IPS DF 19.7 (cell line): ENCODE measurements at regions not wholly inside any gene's neighbourhood (a gene's known extent, or its start where the extent isn't known, plus 50 kb on each side); places are given as distances from the start of the nearest gene placed in this dataset.

Experiments
- DNase-seq: peaks from one replicate; pipeline ENCODE4 v3.0.0-alpha.2; 2013; ENCODE audit warnings: low read depth, low spot score

DNA sequence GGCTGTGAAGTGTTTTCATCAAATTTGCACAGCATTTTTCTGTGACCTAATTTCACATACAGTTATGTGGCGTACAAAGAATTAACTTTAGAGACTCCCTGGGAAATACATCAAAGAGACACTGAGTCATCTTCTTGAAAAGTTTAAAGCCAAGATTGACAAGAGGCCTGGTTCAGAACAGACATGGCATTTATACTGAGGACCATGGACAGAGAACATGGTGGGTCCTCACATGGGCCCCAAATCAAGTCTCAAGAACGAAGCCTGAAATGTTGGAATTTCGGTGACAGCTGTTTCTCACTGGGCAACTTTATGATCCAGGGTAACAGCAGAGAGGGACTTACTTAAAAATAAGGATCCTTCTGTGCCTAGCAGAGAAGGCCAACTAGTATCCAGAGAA lies 311.5 kb upstream of the KCNJ16 start:
- no peak for DNase-seq

DNA sequence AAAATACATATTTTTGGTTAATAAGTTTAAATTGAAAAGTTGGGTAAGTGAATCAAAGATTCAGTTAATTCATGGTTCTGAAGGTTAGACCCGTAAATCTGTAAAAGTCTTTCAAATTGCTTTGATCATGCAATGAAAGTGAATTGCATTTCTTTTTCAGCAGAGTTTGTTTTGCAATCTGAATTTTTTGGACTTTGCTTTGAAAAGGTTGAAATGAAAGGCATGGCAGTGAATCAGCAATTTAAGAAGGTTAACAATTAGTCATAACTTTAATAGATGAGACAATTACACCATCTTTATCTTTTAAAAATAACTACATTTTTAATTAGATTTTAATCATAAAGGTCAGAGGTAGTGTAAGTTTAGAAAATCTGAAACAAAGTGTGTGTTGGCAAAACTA lies 310.9 kb upstream of the KCNJ16 start:
- DNase-seq, result no peak

DNA sequence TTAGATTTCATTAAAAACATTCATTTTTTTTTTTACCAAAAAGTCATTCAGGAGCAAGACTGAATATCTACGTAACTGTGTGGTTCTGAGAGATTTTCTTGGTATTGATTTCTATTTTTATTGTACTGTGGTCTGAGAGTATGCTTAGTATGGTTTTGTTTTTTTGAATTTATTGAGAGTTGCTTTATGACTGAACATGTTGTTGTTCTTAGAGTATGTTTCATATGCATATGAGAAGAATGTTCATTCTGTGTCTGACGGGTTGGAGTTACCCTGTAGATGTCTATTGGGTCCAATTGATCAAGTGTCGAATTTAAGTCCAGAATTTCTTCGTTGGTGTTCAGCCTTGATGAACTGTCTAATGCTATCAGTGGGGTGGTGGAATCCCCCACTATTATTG lies 306.0 kb upstream of the KCNJ16 start:
- DNase-seq, result no peak

DNA sequence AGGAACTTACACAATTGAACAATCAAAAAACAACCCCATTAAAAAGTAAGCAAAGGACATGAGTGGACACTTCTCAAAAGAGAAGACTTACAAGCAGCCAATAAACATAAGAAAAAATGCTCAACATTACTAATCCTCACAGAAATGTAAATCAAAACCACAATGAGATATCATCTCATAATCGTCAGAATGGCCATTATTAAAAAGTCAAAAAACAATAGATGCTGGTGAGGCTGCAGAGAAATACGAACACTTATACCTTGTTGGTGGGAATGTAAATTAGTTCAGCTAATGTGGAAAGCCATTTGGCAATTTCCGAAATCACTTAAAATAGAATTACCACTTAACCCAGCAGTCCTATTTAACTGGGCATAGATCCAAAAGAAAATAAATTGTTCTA lies 301.9 kb upstream of the KCNJ16 start:
- DNase-seq, result no peak

DNA sequence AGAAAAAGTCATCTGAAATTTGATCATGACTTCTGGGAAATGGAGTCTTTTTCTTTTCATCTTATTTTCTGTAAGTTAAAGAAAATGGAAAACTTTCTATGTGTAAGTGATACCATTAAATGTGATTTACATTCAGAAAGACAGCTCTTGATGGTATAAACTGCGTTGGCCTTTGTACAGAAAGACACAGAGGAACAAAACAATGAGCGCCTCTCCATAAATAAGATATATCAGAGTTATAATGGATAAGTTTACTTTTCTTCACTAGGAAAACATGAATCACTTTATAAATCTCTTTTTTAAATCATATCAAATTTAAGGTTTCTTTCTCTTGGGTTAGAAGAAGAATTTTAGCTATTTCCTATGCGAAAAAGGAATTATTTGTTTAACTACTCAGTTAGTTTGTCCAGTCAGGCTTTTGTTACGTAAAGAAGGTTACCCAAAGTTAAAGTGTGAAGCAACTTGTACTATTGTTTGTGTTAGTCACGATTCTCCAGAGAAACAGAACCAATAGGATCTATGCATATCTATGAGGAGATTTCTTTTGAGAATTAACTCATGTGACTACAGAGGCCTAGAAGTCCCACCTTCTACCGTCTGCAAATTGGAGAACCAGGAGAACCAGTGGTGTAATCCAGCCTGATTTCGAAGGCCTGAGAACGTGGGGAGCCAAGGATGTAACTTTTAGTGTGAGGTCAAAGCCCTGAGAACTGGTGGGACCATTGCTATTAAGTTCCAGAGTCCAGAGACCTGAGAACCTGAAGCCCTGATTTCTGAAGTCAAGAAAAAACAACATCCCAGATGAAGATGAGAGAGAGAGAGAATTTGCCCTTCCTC lies 295.4 kb upstream of the KCNJ16 start:
- no peak for DNase-seq

DNA sequence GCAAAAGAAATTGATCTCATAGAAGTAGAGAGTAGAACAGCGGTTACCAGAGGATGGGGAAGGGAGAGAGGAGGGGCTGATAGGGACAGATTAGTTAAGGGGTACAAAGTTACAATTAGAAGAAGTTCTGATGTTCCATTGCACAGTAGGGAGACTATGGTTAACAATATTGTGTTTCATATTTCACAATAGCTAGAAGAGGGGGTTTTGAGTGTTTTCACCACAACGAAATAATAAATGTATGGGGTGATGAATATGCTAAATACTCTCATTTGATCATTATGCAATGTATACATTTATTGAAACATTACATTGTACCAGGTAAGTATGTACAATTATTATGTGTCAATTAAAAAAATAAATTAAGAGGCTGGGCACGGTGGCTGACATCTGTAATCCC lies 291.2 kb upstream of the KCNJ16 start:
- DNase-seq, result no peak

DNA sequence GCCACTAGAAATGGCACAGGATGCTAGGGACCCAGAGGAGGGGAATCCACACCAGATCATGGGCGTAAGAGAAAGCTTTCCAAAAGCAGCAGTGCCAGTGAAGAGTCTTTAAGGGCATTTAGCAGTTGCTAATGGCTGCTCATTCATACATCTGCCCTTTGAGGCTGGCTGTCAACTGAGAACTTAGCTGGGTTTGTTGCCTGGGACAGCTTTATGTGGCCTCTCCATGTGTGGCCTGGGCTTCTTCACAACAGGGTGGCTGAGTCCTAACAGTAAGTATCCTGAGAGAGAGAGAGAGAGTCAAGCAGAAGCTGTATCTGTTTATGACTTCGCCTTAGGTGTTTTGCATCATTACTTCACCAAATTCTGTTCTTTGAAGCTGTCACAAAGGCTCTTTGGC lies 286.1 kb upstream of the KCNJ16 start:
- DNase-seq, result no peak

DNA sequence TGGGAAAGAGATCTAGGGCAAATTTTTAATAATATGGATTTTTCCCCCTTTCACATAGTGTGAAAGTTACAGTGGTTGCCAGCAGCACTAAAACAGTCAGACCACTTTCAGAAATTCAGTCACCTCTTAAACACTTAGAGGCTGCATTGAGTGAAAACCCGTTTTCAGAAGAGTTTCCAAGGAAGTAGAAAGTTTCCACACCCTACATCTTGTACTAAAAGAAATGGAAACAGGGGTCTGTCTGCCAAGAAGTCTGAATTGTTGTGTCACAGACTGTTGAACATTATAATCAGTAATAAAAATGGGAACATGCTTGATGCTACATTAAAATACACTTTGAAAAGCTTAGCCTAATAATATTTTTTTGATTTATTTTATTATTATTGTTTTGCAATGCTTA lies 278.9 kb upstream of the KCNJ16 start:
- no peak for DNase-seq

DNA sequence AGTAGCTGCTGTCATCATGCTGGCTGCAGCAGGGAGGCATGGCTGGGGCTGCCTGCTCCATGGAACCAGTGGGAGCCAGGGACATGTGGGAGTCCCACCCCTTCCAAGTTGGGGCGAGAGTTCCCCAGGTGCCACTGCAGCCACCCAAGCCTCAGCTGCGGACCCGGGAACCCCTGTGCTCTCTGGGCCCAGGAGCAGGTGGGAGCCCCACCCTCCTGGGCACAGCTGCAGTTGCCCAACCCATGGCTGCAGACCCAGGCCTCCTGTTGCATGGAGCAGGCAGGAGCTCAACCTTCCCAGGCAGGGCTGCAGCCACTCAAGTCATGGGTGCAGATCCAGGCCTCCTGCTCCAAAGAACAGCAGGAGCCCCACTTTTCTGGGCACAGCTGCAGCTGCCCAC lies 274.2 kb upstream of the KCNJ16 start:
- no peak for DNase-seq

DNA sequence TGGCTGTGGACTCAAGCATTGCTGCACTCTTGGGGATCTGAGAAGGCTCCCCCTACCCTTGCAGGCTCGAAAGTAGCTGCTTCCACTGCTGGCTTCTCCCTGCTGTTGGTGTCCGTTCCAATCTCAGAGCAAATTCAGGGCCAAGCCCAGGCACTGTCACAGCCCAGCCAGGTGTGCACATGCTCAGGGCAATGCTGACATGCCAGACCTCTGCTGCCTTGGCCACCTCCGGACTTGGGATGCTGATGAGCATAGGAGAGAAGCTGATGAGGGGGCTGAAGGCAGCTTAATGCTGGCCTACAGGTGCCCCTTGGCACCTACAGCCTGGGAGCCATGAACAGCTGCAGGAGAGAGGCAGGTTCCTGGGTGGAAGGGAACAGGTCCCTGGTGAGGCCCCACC lies 273.7 kb upstream of the KCNJ16 start:
- DNase-seq, result no peak

DNA sequence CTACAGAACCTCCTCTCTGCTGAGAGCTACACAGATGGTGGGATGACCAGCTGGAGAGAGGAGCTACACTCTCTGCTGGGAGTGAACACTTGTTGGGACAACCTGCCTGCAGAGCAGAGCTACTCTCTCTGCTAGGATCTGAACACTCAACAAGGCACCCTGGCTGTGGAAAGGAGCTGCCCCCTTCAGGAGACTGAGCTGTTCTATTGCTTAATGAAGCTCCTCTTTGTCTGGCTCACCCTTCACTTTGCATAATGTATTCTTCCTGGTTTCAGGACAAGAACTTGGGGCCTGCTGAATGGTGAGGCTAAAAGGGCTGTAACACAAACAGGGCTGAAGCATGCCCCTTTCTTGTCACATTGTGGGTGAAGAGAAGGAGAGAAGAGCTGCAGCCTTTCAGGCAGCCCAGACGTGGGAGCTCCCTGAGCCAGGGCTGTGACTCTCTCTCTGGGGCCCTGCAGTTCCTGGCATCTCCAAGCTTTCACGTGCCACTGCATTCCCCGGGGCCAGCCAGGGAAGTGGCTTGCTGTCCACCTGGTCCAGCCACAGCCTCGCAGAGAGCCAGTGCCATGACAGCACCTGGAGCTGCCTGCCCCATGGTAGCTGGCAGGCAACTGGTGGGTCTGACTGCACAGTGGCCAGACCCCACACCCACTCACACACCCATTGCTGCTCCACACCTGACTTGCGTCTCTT lies 272.8 kb upstream of the KCNJ16 start:
- no peak for DNase-seq

DNA sequence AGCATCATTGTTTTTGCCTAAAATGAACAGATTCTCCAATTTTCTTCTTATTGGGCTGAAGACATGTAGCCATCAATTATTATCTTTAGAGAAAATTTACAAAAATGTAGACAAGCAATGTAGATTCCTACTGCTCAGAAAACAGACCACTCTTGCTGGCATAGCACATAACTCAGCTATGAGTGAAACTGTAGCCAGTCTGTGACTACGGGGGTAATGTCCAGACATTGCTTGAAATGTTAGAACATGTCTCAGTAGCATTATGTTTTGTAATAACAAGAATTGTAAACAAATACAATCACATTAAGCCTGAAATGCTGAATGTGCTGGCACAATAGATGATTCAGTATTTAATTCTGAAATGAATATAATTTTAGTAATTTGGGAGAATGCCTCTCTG lies 265.7 kb upstream of the KCNJ16 start:
- DNase-seq, result no peak

DNA sequence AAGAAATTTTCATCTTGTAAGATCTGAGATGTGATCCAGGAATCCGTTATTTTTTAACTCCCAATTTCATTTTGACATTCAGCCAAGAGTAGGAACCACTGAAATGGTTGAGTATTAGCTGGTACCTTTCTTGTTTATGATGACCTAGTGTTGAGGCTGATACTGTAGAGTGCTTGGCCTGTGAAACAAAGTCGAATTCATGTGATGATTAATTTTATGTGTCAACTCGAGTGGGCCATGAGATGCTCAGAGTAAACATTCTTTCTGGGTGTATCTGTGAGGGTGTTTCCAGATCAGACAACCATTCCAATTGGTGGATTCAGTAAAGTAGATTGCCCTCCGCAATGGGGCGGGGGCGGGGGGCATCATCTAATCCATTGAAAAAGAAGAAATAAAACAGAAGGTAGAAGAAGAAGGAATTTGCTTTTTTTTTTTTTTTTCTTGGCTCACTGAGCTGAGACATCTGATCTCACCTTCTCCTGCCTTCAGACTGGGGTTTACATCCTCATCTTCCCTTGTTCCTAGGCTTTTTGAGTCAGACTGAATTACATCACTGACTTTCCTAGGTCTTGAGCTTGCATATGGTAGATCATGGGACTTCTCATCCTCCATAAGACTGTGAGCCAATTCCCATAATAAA lies 264.6 kb upstream of the KCNJ16 start:
- no peak for DNase-seq

DNA sequence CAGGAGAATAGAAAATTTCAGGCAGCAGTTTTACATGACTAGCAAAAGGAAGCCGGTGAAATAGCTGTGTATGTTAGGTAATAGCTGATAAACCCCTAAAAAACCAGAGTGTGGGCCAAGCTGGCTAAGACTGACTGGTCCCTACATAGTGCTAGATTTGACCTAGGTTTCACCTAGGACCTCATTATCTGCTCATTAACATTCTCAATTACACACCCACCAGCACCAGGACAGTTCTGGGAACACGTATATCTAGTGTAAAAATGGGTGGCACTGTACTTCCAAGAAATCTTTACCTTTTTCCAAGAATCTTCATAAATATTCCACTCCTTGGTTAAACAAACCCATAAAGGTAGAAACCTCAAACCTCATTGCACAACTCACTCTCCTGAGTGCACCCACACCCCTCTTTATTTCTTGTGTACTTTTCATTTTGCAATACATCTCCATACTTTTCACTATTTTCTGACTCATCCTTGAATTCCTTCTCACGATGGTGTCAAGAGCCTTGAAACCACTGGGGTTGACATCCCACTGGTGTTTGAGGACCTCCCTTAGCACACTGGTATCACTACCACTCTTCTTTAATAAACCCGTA lies 262.7 kb upstream of the KCNJ16 start:
- DNase-seq, result no peak

DNA sequence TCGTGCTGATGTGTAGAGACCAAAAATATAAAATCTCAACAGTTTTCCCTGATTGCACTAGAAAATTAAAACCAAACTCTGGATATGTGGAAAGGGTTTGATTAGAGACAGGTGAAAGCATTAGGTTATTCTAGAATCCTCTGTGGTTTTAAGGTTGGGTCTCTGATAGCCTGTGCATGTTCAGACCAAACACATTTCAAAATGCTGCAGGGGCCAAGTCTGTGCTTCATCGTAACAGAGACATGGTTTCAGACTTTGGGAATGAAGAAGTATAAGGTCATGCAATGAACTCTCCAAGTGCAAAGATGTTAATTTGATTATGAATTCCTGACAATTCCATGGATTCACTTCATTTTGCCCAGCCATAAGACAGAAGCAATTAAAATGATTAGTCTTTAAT lies 261.0 kb upstream of the KCNJ16 start:
- DNase-seq, result no peak

DNA sequence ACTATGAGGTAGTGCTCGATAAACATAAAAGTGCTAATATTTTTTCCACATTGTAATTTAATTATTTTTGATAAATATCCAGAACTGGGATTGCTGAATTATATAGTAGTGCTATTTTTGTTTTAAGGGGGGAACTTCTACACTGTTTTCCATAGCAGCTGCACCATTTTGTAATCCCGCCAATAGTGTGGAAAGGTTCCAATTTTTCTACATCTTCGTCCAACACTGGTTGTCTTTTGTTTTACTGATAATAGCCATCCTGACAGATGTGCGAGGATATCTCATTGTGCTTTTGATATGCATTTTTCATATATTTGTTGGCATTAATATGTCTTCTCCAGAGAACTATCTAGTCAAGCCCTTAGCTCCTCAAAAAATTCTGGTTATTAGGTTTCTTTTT lies 259.6 kb upstream of the KCNJ16 start:
- DNase-seq, result no peak

DNA sequence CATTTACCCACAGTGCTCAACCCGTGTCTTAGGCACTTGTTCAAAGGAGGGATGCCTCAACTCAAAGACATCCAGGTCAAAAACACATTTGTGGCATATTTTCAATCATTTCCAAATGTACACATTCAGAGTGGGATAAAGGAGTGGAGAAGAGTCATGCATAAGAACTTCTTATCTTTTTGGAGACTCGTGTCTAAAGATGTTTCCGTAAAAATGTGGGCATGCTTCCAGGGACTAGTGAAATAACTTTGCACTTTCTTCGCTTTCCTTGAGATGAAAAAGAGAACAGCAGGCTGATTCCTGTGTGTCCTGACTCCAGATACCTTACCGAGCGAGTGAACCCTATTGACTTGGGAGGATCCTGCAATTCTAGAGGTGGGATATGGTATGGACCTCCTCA lies 256.6 kb upstream of the KCNJ16 start:
- no peak for DNase-seq

DNA sequence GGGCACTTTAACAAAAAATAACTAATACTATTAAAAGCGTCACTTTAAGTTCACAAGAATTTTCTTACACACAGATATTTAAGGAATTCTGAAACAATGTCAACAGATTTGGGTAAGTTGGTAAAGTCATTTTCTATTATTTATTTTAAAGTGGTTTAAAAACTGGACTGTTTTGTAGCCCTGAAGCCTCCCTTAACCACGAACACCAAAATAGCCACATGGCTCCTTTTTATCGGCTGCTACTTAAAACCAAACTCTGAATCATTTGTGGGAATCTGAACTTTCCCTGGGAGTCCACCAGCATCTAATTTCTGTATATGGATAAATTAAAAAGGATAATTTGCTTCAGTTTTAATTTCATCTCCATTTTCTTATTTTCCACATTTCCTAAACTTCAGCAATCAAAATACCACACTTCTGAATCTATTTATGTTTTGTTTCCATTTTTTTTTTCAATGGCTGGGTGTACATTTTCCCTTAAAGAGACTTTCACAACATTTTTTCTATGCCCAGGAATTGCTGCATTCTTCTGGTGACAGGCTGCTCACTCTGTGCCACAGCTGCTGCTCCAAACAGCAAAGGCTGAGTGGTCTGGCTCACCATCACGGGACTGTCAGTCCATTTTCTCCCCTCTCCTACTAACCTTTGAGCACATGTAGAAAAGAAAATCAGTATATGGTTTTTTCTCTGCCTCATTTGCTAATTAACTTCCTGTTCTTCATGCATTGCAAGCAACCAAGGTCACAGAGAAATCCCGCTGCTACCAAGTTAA lies 255.5 kb upstream of the KCNJ16 start:
- DNase-seq, result no peak

DNA sequence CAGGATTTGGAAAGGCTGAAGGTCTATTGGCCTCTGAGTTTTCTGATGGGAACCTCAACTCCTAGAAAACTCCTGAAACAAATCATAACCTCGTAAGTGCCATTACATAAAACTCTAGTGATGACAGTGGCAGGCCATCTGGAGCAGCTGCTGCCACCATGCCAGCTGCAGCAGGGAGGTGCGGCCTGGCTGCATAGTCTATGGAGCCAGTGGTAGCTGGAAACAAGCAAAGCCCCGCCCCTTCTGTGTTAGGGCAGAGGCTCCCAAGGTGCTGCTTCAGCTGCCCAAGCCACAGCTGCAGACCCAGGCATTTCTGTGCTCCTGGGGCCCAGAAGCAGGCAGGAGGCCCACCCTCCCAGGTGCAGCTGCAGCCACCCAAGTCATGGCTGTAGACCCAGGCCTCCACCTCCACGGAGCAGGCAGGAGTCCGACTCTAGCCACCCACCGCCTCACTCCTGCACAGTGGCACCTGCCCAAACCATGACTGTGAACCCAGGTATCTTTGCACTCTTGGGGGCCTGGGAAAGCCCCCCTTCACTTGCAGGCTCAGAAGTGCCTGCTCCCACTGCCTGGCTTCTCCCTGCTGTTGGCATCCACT lies 254.1 kb upstream of the KCNJ16 start:
- DNase-seq, result no peak

DNA sequence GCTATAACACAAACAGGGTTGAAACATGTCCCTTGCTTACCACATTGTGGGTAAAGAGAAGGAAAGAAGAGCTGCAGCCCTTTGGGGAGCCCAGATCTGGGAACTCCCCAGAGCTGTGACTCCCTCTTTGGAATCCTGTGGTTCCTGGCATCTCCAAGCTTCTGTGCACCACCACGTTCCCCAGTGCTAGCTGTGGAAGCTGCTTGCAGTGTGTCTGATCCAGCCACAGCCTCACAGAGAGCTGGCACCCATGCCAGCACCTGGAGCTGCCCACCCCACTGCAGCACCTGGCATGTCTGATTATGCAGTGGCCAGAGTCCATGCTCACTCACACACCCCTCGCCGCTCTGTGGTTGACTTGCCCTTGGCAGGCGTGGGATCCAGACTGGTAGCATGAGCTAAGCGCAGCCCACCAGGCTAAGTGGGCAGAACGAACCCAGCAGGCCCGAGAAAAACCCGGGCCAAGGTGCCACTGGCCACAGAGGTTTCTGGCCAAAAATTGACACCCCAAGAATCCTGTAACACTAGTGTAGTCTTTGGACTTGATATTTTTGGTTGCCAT lies 252.6 kb upstream of the KCNJ16 start:
- DNase-seq, result no peak

DNA sequence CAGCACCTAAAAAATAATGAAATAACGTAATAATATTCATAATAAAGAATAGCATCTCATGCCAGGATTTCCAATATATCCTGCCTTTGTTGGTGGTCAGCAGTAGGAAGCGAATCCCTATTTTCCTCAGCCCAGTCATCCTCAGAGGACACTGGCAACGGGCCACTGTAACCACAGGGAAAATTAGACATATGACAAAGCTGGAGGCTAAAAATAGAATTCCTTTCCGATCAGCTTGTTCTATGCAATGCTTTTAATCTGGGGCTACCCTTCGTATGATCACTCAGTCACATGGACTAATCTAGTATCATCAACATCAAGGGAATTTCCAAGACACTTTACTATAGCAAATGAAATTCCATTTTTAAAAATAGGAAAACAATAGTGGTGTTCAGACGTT lies 246.9 kb upstream of the KCNJ16 start:
- DNase-seq, result no peak
